Right forelimb (tissue), 1 donor: ENCODE measurements at regions not wholly inside any gene's neighbourhood (a gene's known extent, or its start where the extent isn't known, plus 50 kb on each side); places are given as distances from the start of the nearest gene placed in this dataset.
"Not testable (repeated sequence)": the region's sequence is repeated elsewhere in the genome, so short reads cannot be mapped to it uniquely, and the experiment has no call there.

Source experiments
- DNase-seq: peaks from one replicate; pipeline ENCODE4 v3.0.0-alpha.2; 2018

- no peak for DNase-seq
These were observed 201.9 kb upstream of the SESN3 start for GRCh38 chr11:95432714-95433503.

GRCh38 chr11:95429376-95429907 is 198.4 kb upstream of the SESN3 start:
- DNase-seq, result no peak

- DNase-seq, result no peak
These were observed 195.9 kb upstream of the SESN3 start for GRCh38 chr11:95426823-95427462.

- DNase-seq, result no peak
These were observed 188.9 kb upstream of the SESN3 start for GRCh38 chr11:95419915-95420314.

GRCh38 chr11:95418916-95419315 is 187.9 kb upstream of the SESN3 start:
- no peak for DNase-seq

- DNase-seq, result no peak
These were observed 186.8 kb upstream of the SESN3 start for GRCh38 chr11:95417832-95418231.

GRCh38 chr11:95415837-95416304 is 184.9 kb upstream of the SESN3 start:
- DNase-seq, result no peak

- no peak for DNase-seq
These were observed 183.2 kb upstream of the SESN3 start for GRCh38 chr11:95414217-95414616.

- no peak for DNase-seq
These were observed 182.8 kb upstream of the SESN3 start for GRCh38 chr11:95413761-95414160.

- DNase-seq, result no peak
These were observed 182.0 kb upstream of the SESN3 start for GRCh38 chr11:95413021-95413420.

GRCh38 chr11:95412074-95412473 is 181.1 kb upstream of the SESN3 start:
- no peak for DNase-seq

GRCh38 chr11:95410707-95411106 is 179.7 kb upstream of the SESN3 start:
- DNase-seq, result not testable (repeated sequence)

GRCh38 chr11:95406271-95406670 is 175.3 kb upstream of the SESN3 start:
- no peak for DNase-seq

- DNase-seq, result no peak
These were observed 173.4 kb upstream of the SESN3 start for GRCh38 chr11:95404370-95404769.

- no peak for DNase-seq
These were observed 167.6 kb upstream of the SESN3 start for GRCh38 chr11:95398437-95399112.

GRCh38 chr11:95392644-95393043 is 161.6 kb upstream of the SESN3 start:
- DNase-seq, result no peak

- no peak for DNase-seq
These were observed 158.4 kb upstream of the SESN3 start for GRCh38 chr11:95389427-95389826.

GRCh38 chr11:95388086-95388485 is 157.1 kb upstream of the SESN3 start:
- DNase-seq, result no peak

GRCh38 chr11:95387325-95387724 is 156.3 kb upstream of the SESN3 start:
- DNase-seq, result no peak

- no peak for DNase-seq
These were observed 154.6 kb upstream of the SESN3 start for GRCh38 chr11:95385577-95385976.

- no peak for DNase-seq
These were observed 148.5 kb upstream of the SESN3 start for GRCh38 chr11:95379479-95379878.

GRCh38 chr11:95378789-95379188 is 147.8 kb upstream of the SESN3 start:
- no peak for DNase-seq

- no peak for DNase-seq
These were observed 147.1 kb upstream of the SESN3 start for GRCh38 chr11:95378111-95378510.

- DNase-seq, result no peak
These were observed 144.9 kb upstream of the SESN3 start for GRCh38 chr11:95375886-95376285.
